OCI-M1 (cell line): ENCODE measurements at regions not wholly inside any gene's neighbourhood (a gene's known extent, or its start where the extent isn't known, plus 50 kb on each side); places are given as distances from the start of the nearest gene placed in this dataset.
"Not testable (repeated sequence)": the region's sequence is repeated elsewhere in the genome, so short reads cannot be mapped to it uniquely, and the experiment has no call there.

Experiments
- DNase-seq: peaks from one replicate; lab custom pipeline; 2025; lab: John Stamatoyannopoulos, UW

DNA sequence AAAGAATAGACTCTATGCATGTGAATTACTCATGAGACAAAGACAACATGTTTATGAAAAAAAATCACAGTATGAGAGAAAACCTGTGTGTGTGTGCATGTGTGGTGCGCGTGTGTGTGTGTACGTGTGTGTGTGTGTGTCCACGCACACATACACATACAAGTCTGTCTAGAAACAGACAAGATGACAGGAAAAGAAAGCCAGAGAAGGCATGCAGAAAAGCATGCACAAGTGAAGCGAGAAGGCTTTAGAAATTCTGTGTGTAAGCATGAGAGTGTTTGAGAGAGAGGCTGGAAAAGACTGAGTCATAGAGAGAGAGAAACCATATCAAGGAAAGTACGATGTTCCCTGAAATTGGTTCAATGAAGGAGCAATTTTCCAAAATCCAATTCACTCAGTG is 566.4 kb upstream of the C16orf82 start:
- DNase-seq = no peak

GRCh38 chr16:26505496-26505895 is 561.2 kb upstream of the C16orf82 start:
- DNase-seq = no peak

DNA sequence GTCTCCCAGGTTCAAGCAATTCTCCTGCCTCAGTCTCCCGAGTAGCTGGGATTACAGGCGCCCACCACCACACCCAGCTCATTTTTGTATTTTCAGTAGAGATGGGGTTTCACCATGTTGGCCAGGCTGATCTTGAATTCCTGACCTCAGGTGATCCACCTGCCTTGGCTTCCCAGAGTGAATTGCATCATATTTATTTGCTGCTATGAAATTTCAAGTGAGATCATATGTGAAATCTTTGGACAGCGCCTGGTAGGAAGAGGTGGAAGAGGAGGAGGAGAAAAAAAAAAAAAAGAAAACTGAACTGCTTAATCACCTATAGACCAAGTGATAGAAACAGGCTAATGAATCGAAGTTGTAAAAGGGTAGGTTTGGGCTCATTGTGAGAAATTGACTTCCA is 557.8 kb upstream of the C16orf82 start:
- not testable (repeated sequence) for DNase-seq

- no peak for DNase-seq
Measured at GRCh38 chr16:26510924-26511323, 555.8 kb upstream of the C16orf82 start.

DNA sequence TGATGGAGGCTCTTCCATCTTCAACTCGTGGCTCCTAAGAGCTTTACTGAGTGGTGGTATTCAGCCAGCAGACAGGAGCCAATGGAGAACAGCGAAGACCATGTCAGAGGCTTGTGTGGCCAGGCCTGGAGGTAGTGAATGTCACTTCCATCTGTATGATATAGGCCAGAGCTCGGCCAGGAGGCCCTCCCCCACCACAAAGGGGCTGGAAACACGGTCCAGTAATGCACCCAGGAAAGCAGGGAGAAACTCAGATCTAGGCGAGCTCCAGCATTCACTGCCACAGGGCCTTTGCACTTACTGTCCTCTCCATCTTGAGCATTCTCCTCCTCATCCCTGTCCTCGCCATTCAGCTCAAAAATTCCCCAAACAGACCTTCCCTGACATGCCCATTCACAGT is 555.3 kb upstream of the C16orf82 start:
- no peak for DNase-seq

DNA sequence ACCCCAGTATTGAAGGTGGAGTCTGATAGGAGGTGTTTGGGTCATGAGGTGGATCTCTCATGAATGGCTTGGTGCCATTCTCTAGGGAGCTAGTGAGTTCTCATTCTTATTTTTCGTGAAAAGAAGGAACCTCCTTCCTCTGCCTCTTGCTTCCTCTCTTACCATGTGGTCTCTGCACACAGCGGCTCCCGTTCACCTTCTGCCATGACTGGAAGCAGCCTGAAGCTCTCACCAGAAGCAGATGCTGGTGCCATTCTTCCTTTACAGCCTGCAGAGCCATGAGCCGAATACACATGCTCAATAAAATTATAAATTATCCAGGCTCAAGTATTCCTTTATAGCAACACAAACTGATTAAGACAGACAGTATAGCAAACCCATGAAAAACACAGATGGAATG is 545.1 kb upstream of the C16orf82 start:
- no peak for DNase-seq

GRCh38 chr16:26524281-26524680 is 542.4 kb upstream of the C16orf82 start:
- no peak for DNase-seq

DNA sequence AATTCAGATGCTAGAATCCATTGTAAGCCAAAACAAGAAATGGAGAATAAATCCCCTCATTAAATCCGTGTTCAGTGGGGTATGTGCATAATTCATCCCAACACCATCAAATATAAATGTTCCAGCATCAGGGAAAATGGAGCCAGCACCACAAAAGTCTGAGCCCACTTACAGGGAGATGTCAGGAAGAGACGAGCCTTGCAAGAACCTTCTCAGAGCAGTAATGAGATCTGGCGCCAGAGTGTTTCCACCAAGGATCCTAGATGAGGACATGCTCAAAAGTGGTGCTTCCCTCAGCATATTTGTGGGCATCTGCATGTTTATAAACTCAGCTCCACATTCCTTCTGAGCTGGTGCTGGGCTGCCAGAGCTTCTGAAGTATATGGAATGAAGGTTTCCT is 541.9 kb upstream of the C16orf82 start:
- DNase-seq = no peak

DNA sequence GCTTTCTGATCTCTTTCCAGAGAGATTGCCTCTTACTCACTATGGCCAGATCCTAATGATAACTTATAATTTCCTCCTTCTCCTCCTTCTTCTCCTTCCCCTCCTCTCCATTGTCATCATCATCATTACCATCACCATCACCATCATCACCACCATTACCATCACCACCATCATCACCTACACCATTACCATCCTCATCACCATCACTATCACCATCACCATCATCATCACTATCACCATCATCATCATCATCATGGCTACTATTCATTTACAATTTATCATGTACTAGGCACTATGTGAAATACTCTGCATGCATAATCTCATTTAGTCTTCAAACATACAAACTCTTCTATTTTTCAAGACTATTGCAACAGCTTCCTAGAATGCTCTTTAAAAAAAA is 540.9 kb upstream of the C16orf82 start:
- no peak for DNase-seq

GRCh38 chr16:26526633-26527032 is 540.1 kb upstream of the C16orf82 start:
- no peak for DNase-seq

- DNase-seq = no peak
Measured at GRCh38 chr16:26530584-26531289, 536.0 kb upstream of the C16orf82 start.

DNA sequence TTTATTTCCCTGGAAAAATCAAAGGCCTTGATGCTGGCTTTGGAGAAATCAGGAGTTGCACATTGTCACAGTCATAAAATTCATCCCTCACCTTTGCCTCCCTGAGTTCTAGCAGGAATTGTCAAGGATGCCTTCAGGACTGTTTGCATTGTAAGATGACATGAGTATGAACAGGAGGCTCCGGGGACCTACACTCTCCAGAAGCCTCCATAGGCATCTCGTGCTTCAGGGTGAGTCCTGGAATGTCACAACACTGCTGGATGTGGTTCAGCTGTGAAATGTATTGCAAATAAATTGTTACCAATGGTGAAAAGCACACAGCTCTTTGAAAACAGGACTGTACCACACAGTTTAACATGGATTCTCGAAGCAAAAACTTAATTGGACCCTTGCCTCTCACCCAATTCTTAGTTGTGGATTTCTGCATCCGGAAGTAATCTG is 535.4 kb upstream of the C16orf82 start:
- no peak for DNase-seq

DNA sequence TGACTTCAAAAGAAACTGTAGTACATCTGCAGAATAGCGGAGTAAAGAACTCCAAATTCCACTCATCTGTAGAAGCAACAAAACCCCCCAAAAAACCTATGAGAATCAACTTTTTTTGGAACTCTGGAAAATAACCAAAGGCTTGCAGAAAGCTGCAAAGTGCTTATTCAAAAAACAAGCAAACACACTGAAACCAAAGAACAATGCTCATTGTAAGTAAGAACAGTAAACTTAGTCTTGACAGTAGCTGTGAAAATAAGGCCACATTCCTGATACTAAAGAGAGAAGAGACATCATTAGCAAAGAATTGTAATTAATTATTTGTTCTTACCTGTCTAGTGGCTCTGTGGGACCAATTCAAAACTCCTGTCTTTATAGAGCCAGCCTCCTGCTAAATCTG is 534.3 kb upstream of the C16orf82 start:
- no peak for DNase-seq

DNA sequence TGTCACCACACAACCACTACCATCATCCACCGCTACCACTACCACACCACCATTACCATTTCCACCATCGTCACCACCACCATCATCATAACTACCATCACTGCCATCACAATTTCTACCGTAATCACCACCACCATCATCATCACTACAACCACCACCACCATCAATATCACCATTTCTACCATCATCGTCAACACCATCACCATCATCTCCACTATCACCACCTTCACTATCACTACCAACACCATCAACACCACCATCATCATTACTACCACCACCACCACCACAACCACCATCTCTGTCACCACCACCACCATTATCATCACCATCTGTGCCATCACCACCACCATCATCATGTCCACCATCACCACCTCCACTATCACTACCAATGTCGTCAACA is 524.5 kb upstream of the C16orf82 start:
- no peak for DNase-seq

DNA sequence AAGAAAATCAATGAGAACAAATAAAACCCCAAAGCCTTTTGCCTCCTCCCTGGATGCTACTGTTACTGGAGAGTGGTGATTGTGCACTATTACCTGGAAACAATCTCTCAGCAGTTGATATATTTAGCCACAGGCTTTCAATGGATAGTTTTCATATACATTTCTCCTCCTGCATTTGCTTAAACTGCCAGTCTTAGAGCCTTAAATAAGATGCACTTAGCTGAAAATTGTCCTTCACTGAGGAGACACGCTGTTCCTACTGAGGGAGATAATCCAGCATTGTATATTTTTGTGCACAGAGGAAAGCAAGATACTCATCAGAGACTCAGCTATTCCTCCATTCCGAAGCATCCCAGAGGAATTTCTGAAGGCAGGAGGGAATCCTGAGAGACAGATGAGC is 520.2 kb upstream of the C16orf82 start:
- no peak for DNase-seq

DNA sequence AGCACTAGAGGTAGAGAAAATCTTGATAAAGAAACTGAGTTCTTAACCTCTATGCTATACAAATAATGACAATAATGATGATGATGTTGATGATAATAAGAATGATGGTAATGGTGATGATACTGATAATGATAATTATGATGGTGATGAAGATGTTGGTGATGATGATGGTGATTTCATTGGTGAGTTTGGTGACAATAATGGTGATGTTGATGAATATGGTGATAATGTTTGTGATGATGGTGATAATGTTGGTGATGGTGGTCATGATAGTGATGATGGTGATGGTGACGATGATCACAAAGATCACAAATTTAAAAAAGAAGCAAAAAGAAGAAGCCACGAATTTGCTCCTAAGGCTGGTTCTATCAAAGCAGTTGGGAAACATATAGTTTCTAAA is 519.0 kb upstream of the C16orf82 start:
- DNase-seq = no peak

DNA sequence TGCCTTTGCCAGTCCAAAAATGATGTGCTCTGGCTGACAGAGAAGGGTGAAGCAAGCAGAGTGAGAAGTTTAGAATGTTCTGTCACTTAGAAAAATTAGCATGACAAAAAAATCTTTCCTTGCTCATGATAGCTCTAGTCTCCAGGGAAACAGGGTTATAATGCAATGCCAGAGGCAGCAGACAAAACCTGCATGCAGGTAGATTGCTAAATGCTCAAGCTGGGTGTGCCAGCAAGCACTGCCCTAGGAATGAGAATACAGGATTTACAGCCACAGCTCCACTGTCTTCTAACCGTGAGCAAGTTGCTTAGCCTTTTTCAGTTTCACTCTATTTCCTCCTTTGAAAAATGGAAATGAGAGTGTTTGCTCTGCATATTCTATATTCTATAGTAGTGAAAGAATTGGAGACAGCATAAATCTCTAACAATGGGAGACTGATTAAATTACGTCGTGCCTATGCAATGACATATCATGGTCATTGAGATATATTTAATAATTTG is 516.6 kb upstream of the C16orf82 start:
- no peak for DNase-seq

DNA sequence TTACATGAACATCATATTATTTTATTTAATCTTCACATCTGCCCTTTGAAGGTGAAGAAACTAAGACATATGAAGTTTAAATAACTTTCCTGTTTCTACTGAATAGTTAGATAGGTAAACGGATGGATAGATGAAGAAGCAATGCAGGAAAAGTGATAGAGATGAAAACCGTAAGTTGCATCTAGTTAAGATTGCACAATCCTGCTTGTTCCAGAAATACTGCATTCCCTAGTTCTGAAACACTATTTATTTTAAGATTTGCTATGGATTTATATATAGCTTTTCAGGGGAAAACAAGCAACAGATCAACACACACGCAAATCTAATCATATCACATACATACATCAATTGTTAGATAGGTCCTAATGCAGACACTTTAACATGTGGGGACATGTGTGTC is 512.7 kb upstream of the C16orf82 start:
- no peak for DNase-seq

DNA sequence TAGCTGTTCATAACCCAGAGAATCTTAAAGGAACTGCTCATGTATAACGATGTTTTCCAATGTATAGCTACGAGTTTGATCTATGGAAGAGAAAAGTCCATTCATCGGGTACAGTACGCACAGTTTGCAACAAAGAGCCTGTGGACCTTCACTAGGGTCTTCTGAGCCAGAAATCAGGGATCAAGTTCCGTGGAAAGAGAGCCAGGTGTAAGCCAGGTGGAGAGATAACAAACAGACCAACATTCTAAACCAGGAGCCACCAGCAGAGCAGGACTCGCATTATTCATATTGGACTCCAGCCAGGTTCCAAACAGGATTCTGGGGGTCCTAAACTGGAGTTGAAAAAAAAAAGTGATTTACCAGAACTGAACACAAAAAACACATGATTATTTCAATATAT is 505.4 kb upstream of the C16orf82 start:
- DNase-seq = no peak

- no peak for DNase-seq
Measured at GRCh38 chr16:26563018-26563417, 503.7 kb upstream of the C16orf82 start.

DNA sequence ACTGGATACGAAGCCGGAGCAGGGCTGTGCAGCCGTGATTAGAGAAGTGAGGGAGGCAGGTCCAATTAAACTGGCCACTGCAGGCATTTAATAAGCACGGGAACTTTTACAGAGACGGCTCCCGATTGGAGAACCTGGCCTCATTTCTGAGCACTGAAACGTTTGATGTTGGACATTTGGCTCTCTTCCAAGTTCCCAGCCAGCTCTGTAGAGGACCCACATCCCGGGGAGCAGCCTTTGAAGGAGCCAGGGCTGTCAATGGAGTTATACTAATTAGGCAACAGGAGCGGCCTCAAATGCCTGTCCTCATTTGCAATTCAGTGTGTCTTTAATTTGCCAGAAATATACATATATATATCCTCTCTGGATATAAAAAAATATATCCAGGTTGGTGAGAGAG is 499.4 kb upstream of the C16orf82 start:
- DNase-seq = no peak

DNA sequence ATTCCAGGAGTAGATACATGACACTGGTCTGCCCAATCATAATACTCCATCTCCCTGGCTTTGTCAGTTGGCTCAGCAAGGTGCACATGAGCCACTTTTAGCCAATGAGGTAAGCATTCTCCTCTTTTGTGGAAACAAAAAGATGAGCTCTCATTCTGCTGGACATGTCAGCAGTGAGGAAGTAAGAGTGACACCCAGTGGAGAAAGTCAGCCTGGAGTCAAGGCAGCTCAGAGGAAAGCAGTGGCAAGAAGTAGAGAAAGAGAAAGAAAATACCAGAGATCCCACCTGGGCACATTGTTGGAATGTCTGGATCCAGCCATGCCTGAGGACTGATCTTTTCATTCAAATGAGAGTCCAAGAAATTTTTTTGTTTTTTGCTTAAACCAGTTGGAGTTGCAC is 496.9 kb upstream of the C16orf82 start:
- peak; percentile 6 for DNase-seq

DNA sequence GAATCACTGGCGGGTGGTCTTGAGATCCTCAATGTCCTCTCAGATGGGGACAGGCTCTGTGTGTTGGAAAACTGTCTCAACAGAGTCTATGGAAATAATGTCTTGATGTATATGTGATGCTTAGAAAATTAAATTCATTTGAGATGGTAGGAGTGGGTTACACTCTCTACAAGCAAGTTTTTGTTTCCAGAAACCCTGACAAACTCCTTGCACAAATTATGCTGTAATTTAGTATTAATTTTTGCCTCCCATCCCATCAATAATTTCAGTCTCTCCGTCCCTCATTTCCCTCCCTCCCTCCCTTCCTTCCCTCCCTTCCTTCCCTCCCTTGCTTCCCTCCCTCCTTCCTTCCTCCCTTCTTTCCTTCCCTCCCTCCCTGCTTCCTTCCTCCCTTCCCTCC is 488.0 kb upstream of the C16orf82 start:
- DNase-seq = no peak

GRCh38 chr16:26583803-26584202 is 482.9 kb upstream of the C16orf82 start:
- no peak for DNase-seq
